ENCODE measurements at regions not wholly inside any gene's neighbourhood (a gene's known extent, or its start where the extent isn't known, plus 50 kb on each side); places are given as distances from the start of the nearest gene placed in this dataset.
"Not testable (repeated sequence)": the region's sequence is repeated elsewhere in the genome, so short reads cannot be mapped to it uniquely, and the experiment has no call there.

DNA sequence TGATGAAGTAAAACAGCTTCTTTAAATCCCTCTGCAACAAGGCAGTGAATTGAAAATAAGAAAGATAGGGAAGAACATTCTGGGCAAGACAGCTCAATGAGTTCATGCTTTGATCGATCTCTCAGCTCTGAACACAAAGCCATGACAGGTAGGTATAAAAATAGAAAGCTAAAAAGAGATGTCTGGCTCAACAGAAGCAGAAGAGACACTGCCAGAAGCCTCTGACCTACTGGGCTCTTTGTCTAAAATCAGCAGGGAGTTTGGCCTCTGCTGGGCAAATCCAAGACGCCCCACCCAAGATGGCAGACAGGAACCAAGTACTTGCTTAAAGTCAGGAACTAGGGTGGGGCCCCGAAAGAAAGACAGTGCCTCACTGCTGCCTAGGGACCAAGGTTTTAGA is 2684.1 kb upstream of the TPTE start:
- TF ChIP-seq, protein P1, sequence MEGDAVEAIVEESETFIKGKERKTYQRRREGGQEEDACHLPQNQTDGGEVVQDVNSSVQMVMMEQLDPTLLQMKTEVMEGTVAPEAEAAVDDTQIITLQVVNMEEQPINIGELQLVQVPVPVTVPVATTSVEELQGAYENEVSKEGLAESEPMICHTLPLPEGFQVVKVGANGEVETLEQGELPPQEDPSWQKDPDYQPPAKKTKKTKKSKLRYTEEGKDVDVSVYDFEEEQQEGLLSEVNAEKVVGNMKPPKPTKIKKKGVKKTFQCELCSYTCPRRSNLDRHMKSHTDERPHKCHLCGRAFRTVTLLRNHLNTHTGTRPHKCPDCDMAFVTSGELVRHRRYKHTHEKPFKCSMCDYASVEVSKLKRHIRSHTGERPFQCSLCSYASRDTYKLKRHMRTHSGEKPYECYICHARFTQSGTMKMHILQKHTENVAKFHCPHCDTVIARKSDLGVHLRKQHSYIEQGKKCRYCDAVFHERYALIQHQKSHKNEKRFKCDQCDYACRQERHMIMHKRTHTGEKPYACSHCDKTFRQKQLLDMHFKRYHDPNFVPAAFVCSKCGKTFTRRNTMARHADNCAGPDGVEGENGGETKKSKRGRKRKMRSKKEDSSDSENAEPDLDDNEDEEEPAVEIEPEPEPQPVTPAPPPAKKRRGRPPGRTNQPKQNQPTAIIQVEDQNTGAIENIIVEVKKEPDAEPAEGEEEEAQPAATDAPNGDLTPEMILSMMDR (IDR thresholded peaks at IDR 0.05 in 4 of 5, conservative IDR thresholded peaks at IDR 0.05 in 1 of 5), result not testable (repeated sequence)
- TF ChIP-seq POLR2A (IDR thresholded peaks at IDR 0.05), result not testable (repeated sequence)
